Coronary artery (tissue), 2 donors: ENCODE measurements at regions not wholly inside any gene's neighbourhood (a gene's known extent, or its start where the extent isn't known, plus 50 kb on each side); places are given as distances from the start of the nearest gene placed in this dataset.

Experiments used
- DNase-seq: peaks from one replicate; pipeline ENCODE4 v3.0.0-alpha.2; 2017; ENCODE audit warnings: low spot score
- H3K27ac ChIP-seq, 2 donors: fragments of 200-600 bp; sonication (generic); one replicate each; pipeline ENCODE4 v1.5.1; 2016 to 2019
- H3K4me3 ChIP-seq: fragments of 200-600 bp; sonication (generic); 2 replicates; pipeline ENCODE4 v1.5.1; 2016; ENCODE audit warnings: mild to moderate bottlenecking, moderate library complexity
- TF ChIP-seq, protein P1 (sequence below): fragments of 200-600 bp; sonication (generic); IDR thresholded peaks from one replicate; pipeline ENCODE4 v1.5.1; 2019; ENCODE audit warnings: antibody characterized with exemption

- no peak overlapping the region for H3K4me3 ChIP-seq
- H3K27ac ChIP-seq = no peak overlapping the region
- DNase-seq = no peak
- TF ChIP-seq, protein P1, sequence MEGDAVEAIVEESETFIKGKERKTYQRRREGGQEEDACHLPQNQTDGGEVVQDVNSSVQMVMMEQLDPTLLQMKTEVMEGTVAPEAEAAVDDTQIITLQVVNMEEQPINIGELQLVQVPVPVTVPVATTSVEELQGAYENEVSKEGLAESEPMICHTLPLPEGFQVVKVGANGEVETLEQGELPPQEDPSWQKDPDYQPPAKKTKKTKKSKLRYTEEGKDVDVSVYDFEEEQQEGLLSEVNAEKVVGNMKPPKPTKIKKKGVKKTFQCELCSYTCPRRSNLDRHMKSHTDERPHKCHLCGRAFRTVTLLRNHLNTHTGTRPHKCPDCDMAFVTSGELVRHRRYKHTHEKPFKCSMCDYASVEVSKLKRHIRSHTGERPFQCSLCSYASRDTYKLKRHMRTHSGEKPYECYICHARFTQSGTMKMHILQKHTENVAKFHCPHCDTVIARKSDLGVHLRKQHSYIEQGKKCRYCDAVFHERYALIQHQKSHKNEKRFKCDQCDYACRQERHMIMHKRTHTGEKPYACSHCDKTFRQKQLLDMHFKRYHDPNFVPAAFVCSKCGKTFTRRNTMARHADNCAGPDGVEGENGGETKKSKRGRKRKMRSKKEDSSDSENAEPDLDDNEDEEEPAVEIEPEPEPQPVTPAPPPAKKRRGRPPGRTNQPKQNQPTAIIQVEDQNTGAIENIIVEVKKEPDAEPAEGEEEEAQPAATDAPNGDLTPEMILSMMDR = no peak
These were observed 50.6 kb upstream of the ETV6 start for GRCh38 chr12:11598900-11599299.
